Uterus (tissue), 2 donors: ENCODE measurements at regions not wholly inside any gene's neighbourhood (a gene's known extent, or its start where the extent isn't known, plus 50 kb on each side); places are given as distances from the start of the nearest gene placed in this dataset.

Experiments
- POLR2A ChIP-seq, 2 donors: fragments of 450-650 bp; IDR thresholded peaks; one replicate each; pipeline ENCODE4 v1.6.1; 2016; ENCODE audit warnings: antibody characterized with exemption in 2 of 2, mild to moderate bottlenecking in 1 of 2, moderate library complexity in 1 of 2
- TF ChIP-seq, protein P1 (sequence below), 4 experiments: fragments of 200-600 bp in 2 of 4; fragments of 450-650 bp in 2 of 4; sonication (generic) in 2 of 4; IDR thresholded peaks; one replicate each; pipeline ENCODE4 v1.5.1; 2016 to 2019; ENCODE audit warnings: antibody characterized with exemption in 4 of 4, mild to moderate bottlenecking in 2 of 4, moderate library complexity in 1 of 4

- TF ChIP-seq POLR2A (IDR thresholded peaks at IDR 0.05) = no peak
- TF ChIP-seq, protein P1, sequence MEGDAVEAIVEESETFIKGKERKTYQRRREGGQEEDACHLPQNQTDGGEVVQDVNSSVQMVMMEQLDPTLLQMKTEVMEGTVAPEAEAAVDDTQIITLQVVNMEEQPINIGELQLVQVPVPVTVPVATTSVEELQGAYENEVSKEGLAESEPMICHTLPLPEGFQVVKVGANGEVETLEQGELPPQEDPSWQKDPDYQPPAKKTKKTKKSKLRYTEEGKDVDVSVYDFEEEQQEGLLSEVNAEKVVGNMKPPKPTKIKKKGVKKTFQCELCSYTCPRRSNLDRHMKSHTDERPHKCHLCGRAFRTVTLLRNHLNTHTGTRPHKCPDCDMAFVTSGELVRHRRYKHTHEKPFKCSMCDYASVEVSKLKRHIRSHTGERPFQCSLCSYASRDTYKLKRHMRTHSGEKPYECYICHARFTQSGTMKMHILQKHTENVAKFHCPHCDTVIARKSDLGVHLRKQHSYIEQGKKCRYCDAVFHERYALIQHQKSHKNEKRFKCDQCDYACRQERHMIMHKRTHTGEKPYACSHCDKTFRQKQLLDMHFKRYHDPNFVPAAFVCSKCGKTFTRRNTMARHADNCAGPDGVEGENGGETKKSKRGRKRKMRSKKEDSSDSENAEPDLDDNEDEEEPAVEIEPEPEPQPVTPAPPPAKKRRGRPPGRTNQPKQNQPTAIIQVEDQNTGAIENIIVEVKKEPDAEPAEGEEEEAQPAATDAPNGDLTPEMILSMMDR (IDR thresholded peaks at IDR 0.05) = no peak
Observed at GRCh38 chr4:79551555-79551954, 143.5 kb upstream of the GK2 start.
